ENCODE measurements at regions not wholly inside any gene's neighbourhood (a gene's known extent, or its start where the extent isn't known, plus 50 kb on each side); places are given as distances from the start of the nearest gene placed in this dataset.
A peak's percentile ranks its signal among the peaks of the same experiment; 100 is the strongest.

GRCh38 chr18:65124633-65125032 lies 626.2 kb upstream of the CDH7 start:
- Mint-ChIP-seq H3K27me3 (ENCODE audit: unreplicated experiment) (no peaks in the 10 kb centered on the region), H3K36me3 (ENCODE audit: low read depth, unreplicated experiment) (no peaks in the 10 kb centered on the region), H3K4me3 (ENCODE audit: unreplicated experiment) (no peak overlapping the region), H3K4me1 (ENCODE audit: unreplicated experiment) (no peaks in the 10 kb centered on the region), H3K9me3 (ENCODE audit: unreplicated experiment) (no peaks in the 10 kb centered on the region), H3K27ac (ENCODE audit: unreplicated experiment) (no peak overlapping the region)
- no peak for TF ChIP-seq CTCF (IDR thresholded peaks at IDR 0.05; ENCODE audit: unreplicated experiment)
- no peak for DNase-seq (ENCODE audit: low spot score)

- Mint-ChIP-seq H3K4me1 (ENCODE audit: unreplicated experiment) (no peaks in the 10 kb centered on the region), H3K27me3 (ENCODE audit: unreplicated experiment) (no peaks in the 10 kb centered on the region), H3K36me3 (ENCODE audit: low read depth, unreplicated experiment) (no peaks in the 10 kb centered on the region), H3K27ac (ENCODE audit: unreplicated experiment) (no peak overlapping the region), H3K4me3 (ENCODE audit: unreplicated experiment) (no peak overlapping the region), H3K9me3 (ENCODE audit: unreplicated experiment) (no peaks in the 10 kb centered on the region)
- TF ChIP-seq CTCF (IDR thresholded peaks at IDR 0.05; ENCODE audit: unreplicated experiment): no peak
- no peak for DNase-seq (ENCODE audit: low spot score)
These were observed 646.9 kb upstream of the CDH7 start for GRCh38 chr18:65103864-65104263.

GRCh38 chr18:65093346-65093745 lies 657.5 kb upstream of the CDH7 start:
- Mint-ChIP-seq H3K9me3 (ENCODE audit: unreplicated experiment) (no peaks in the 10 kb centered on the region), H3K36me3 (ENCODE audit: low read depth, unreplicated experiment) (no peaks in the 10 kb centered on the region), H3K4me1 (ENCODE audit: unreplicated experiment) (no peaks in the 10 kb centered on the region), H3K27ac (ENCODE audit: unreplicated experiment) (no peak overlapping the region), H3K27me3 (ENCODE audit: unreplicated experiment) (no peaks in the 10 kb centered on the region), H3K4me3 (ENCODE audit: unreplicated experiment) (no peak overlapping the region)
- DNase-seq (ENCODE audit: low spot score): no peak
- no peak for TF ChIP-seq CTCF (IDR thresholded peaks at IDR 0.05; ENCODE audit: unreplicated experiment)

- Mint-ChIP-seq H3K27ac (ENCODE audit: unreplicated experiment) (no peak overlapping the region), H3K4me1 (ENCODE audit: unreplicated experiment) (no peaks in the 10 kb centered on the region), H3K27me3 (ENCODE audit: unreplicated experiment) (no peaks in the 10 kb centered on the region), H3K9me3 (ENCODE audit: unreplicated experiment) (no peaks in the 10 kb centered on the region), H3K4me3 (ENCODE audit: unreplicated experiment) (no peak overlapping the region), H3K36me3 (ENCODE audit: low read depth, unreplicated experiment) (no peaks in the 10 kb centered on the region)
- TF ChIP-seq CTCF (IDR thresholded peaks at IDR 0.05; ENCODE audit: unreplicated experiment): peak; percentile 68
- peak; percentile 6 for DNase-seq (ENCODE audit: low spot score)
These were observed 659.0 kb upstream of the CDH7 start for GRCh38 chr18:65091744-65092329.

- Mint-ChIP-seq H3K27me3 (ENCODE audit: unreplicated experiment) (no peaks in the 10 kb centered on the region), H3K9me3 (ENCODE audit: unreplicated experiment) (no peaks in the 10 kb centered on the region), H3K27ac (ENCODE audit: unreplicated experiment) (no peak overlapping the region), H3K4me3 (ENCODE audit: unreplicated experiment) (no peak overlapping the region), H3K4me1 (ENCODE audit: unreplicated experiment) (no peaks in the 10 kb centered on the region), H3K36me3 (ENCODE audit: low read depth, unreplicated experiment) (no peaks in the 10 kb centered on the region)
- TF ChIP-seq CTCF (IDR thresholded peaks at IDR 0.05; ENCODE audit: unreplicated experiment): no peak
- DNase-seq (ENCODE audit: low spot score): no peak
These were observed 667.9 kb upstream of the CDH7 start for GRCh38 chr18:65082907-65083306.

Measured in endothelial cell (in vitro differentiated cells).